SK-N-SH treated with all-trans-retinoic acid at 6 μM for 48 hours (cell line): ENCODE measurements at regions not wholly inside any gene's neighbourhood (a gene's known extent, or its start where the extent isn't known, plus 50 kb on each side); places are given as distances from the start of the nearest gene placed in this dataset.

Experiments
- ATAC-seq: fragments of 200-7000 bp; cut with Tn5 transposase; 3 replicates; pipeline ENCODE4 v1.9.1; 2020; ENCODE audit warnings: mild to moderate bottlenecking, moderate library complexity
- ESRRG ChIP-seq: fragments of 250-450 bp; sonication (Bioruptor Pico); IDR thresholded peaks from 2 replicates; pipeline ENCODE4 v1.6.1; 2021; ENCODE audit warnings: mild to moderate bottlenecking
- ISL1 ChIP-seq: fragments of 250-450 bp; sonication (Bioruptor Pico); IDR thresholded peaks from 2 replicates; pipeline ENCODE4 v2.1.2; 2022; ENCODE audit warnings: mild to moderate bottlenecking, moderate library complexity
- OSR1 ChIP-seq: fragments of 250-450 bp; sonication (Bioruptor Pico); IDR thresholded peaks from 2 replicates; pipeline ENCODE4 v1.8.0; 2022; ENCODE audit warnings: moderate library complexity, mild to moderate bottlenecking, inconsistent platforms
- PPARA ChIP-seq: fragments of 250-450 bp; sonication (Bioruptor Pico); IDR thresholded peaks from 2 replicates; pipeline ENCODE4 v1.5.0; 2020; ENCODE audit warnings: mild to moderate bottlenecking, borderline replicate concordance
- RARB ChIP-seq: fragments of 250-450 bp; sonication (Bioruptor Pico); IDR thresholded peaks from 2 replicates; pipeline ENCODE4 v1.8.0; 2021; ENCODE audit warnings: mild to moderate bottlenecking, moderate library complexity
- TCF4 ChIP-seq: fragments of 250-450 bp; sonication (Bioruptor Pico); IDR thresholded peaks from 2 replicates; pipeline ENCODE4 v1.8.0; 2021; ENCODE audit warnings: mild to moderate bottlenecking, moderate library complexity, borderline replicate concordance
- TOX ChIP-seq: fragments of 250-450 bp; sonication (Bioruptor Pico); IDR thresholded peaks from 2 replicates; pipeline ENCODE4 v1.8.0; 2021; ENCODE audit warnings: mild to moderate bottlenecking, moderate library complexity, borderline replicate concordance
- ZC3H10 ChIP-seq: fragments of 250-450 bp; sonication (Bioruptor Pico); IDR thresholded peaks from 2 replicates; pipeline ENCODE4 v1.5.1; 2021; ENCODE audit warnings: mild to moderate bottlenecking, moderate library complexity
- ZFP3 ChIP-seq: fragments of 250-450 bp; sonication (Bioruptor Pico); IDR thresholded peaks from 2 replicates; pipeline ENCODE4 v1.5.0; 2020; ENCODE audit warnings: mild to moderate bottlenecking, moderate library complexity
- ZNF565 ChIP-seq: fragments of 450-650 bp; formaldehyde crosslinking; conservative IDR thresholded peaks from 2 replicates; pipeline ENCODE4 v1.5.0; 2020; ENCODE audit warnings: low read depth, mild to moderate bottlenecking, moderate library complexity
- ZNF70 ChIP-seq: fragments of 450-650 bp; formaldehyde crosslinking; IDR thresholded peaks from 2 replicates; pipeline ENCODE4 v1.5.0; 2020; ENCODE audit warnings: mild to moderate bottlenecking, moderate library complexity
- TF ChIP-seq, protein P1 (sequence below): fragments of 250-450 bp; sonication (Bioruptor Pico); IDR thresholded peaks from 2 replicates; pipeline ENCODE4 v1.8.0; 2020; ENCODE audit warnings: mild to moderate bottlenecking, moderate library complexity, borderline replicate concordance
- TF ChIP-seq, protein P2 (sequence below): fragments of 250-450 bp; sonication (Bioruptor Pico); IDR thresholded peaks from 2 replicates; pipeline ENCODE4 v1.5.1; 2021; ENCODE audit warnings: mild to moderate bottlenecking, moderate library complexity
- TF ChIP-seq, protein P3 (sequence below): fragments of 250-450 bp; sonication (Bioruptor Pico); IDR thresholded peaks from 2 replicates; pipeline ENCODE4 v1.5.1; 2020; ENCODE audit warnings: low read depth, mild to moderate bottlenecking, moderate library complexity
- TF ChIP-seq, protein P4 (sequence below): fragments of 250-450 bp; sonication (Bioruptor Pico); IDR thresholded peaks from 2 replicates; pipeline ENCODE4 v1.5.0; 2020; ENCODE audit warnings: mild to moderate bottlenecking, moderate library complexity

DNA sequence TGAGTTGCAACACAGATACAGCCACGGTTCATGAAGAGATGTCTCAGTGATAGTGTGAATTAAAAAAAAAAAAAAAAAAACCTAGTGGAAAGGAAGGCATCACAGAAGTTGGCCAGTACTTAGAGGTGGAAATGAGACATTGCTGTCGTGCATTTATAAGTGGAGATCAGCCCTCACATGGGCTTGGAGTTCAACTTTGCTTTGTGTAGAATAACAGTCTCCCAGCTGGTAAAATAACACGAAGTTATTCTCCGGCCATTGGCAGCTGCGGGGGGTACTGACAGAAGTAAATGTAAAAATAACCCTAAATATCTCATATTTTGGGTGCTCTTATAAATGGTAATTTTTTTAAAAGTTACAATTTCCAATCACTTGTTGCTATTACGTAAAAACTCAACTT, 98.8 kb upstream of the TMEM18 start (continued):
- TF ChIP-seq, protein P1, sequence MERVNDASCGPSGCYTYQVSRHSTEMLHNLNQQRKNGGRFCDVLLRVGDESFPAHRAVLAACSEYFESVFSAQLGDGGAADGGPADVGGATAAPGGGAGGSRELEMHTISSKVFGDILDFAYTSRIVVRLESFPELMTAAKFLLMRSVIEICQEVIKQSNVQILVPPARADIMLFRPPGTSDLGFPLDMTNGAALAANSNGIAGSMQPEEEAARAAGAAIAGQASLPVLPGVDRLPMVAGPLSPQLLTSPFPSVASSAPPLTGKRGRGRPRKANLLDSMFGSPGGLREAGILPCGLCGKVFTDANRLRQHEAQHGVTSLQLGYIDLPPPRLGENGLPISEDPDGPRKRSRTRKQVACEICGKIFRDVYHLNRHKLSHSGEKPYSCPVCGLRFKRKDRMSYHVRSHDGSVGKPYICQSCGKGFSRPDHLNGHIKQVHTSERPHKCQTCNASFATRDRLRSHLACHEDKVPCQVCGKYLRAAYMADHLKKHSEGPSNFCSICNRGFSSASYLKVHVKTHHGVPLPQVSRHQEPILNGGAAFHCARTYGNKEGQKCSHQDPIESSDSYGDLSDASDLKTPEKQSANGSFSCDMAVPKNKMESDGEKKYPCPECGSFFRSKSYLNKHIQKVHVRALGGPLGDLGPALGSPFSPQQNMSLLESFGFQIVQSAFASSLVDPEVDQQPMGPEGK (CRISPR knock-in tag) = no peak
- TF ChIP-seq ISL1 (no peak), ESRRG (CRISPR knock-in tag) (no peak)
- TF ChIP-seq, protein P2, sequence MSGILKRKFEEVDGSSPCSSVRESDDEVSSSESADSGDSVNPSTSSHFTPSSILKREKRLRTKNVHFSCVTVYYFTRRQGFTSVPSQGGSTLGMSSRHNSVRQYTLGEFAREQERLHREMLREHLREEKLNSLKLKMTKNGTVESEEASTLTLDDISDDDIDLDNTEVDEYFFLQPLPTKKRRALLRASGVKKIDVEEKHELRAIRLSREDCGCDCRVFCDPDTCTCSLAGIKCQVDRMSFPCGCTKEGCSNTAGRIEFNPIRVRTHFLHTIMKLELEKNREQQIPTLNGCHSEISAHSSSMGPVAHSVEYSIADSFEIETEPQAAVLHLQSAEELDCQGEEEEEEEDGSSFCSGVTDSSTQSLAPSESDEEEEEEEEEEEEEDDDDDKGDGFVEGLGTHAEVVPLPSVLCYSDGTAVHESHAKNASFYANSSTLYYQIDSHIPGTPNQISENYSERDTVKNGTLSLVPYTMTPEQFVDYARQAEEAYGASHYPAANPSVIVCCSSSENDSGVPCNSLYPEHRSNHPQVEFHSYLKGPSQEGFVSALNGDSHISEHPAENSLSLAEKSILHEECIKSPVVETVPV = no peak
- TF ChIP-seq, all 23 proteins: peak for 0

DNA sequence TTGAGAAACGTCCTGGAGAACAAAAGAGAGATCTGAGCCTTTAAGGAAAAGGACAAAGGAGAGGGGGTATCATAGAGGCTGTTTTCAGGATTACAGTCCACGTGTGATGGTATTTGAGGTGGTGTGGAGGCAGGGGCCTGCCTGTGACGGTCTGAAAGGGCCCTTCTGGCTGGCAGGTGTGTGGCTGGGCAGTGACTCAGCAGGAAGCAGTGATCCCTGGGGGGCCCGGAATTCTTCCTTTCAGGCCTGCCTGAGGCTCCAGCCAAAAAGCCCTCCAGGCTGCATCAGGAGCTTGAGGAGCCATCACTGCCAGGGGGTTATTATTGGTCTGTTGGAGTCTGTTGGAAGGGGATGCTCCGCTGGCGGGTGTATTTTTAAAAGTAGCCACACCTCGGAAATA, 97.2 kb upstream of the TMEM18 start:
- ATAC-seq = no peak
- TF ChIP-seq ZNF565 (CRISPR knock-in tag) = no peak
- no peak for TF ChIP-seq RARB (CRISPR knock-in tag)
- TF ChIP-seq, protein P2 = no peak
- TF ChIP-seq TOX = no peak
- TF ChIP-seq ZFP3 = no peak
- no peak for TF ChIP-seq TCF4 (CRISPR knock-in tag)
- TF ChIP-seq, protein P3, sequence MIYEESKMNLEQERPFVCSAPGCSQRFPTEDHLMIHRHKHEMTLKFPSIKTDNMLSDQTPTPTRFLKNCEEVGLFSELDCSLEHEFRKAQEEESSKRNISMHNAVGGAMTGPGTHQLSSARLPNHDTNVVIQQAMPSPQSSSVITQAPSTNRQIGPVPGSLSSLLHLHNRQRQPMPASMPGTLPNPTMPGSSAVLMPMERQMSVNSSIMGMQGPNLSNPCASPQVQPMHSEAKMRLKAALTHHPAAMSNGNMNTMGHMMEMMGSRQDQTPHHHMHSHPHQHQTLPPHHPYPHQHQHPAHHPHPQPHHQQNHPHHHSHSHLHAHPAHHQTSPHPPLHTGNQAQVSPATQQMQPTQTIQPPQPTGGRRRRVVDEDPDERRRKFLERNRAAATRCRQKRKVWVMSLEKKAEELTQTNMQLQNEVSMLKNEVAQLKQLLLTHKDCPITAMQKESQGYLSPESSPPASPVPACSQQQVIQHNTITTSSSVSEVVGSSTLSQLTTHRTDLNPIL = no peak
- TF ChIP-seq, protein P1 (CRISPR knock-in tag) = no peak
- TF ChIP-seq ZNF70 (CRISPR knock-in tag) = no peak
- no peak for TF ChIP-seq OSR1 (CRISPR knock-in tag)
- no peak for TF ChIP-seq ZC3H10

DNA sequence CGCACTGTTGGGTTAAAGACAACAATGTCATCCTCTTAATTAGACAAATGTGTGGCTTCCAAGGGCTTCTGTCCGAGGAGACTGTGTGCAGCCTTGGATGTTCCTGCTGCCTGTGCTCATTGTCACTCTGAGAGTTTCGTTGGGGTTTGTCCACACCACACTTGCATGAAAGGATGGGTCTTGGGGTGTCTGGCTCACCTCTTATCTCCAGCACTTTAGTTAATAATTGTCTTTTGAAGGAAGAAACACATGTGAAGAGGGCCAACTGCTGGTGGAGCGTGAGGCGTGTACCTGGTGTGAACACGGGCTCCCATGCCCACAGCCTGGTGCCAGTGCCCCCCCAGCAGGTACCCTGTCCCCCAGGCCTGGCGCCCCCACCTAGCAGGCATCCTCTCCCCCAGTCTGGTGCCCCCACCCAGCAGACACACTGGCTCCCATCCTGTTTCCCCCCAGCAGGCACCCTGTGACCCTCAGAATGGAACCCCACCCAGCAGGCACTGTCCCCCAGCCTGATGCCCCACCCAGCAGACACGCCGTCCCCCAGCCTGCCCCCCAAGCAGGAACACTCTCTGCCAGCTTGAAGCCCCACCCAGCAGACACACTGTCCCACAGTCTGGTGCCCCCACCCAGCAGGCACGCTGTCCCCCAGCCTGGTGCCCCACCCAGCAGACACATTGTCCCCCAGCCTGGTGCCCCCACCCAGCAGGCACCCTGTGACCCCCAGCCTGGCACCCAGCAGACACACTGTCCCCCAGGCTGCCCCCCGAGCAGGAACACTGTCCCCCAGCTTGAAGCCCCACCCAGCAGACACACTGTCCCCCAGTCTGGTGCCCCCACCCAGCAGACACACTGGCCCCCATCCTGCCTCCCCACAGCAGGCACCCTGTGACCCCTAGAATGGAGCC, 96.3 kb upstream of the TMEM18 start:
- no peak for ATAC-seq
- TF ChIP-seq, protein P4, sequence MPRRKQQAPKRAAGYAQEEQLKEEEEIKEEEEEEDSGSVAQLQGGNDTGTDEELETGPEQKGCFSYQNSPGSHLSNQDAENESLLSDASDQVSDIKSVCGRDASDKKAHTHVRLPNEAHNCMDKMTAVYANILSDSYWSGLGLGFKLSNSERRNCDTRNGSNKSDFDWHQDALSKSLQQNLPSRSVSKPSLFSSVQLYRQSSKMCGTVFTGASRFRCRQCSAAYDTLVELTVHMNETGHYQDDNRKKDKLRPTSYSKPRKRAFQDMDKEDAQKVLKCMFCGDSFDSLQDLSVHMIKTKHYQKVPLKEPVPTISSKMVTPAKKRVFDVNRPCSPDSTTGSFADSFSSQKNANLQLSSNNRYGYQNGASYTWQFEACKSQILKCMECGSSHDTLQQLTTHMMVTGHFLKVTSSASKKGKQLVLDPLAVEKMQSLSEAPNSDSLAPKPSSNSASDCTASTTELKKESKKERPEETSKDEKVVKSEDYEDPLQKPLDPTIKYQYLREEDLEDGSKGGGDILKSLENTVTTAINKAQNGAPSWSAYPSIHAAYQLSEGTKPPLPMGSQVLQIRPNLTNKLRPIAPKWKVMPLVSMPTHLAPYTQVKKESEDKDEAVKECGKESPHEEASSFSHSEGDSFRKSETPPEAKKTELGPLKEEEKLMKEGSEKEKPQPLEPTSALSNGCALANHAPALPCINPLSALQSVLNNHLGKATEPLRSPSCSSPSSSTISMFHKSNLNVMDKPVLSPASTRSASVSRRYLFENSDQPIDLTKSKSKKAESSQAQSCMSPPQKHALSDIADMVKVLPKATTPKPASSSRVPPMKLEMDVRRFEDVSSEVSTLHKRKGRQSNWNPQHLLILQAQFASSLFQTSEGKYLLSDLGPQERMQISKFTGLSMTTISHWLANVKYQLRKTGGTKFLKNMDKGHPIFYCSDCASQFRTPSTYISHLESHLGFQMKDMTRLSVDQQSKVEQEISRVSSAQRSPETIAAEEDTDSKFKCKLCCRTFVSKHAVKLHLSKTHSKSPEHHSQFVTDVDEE = no peak
- TF ChIP-seq, protein P3 = no peak
- no peak for TF ChIP-seq TCF4 (CRISPR knock-in tag)
- TF ChIP-seq PPARA (CRISPR knock-in tag) = no peak
- TF ChIP-seq, protein P1 (CRISPR knock-in tag) = no peak
